ENCODE measurements at regions not wholly inside any gene's neighbourhood (a gene's known extent, or its start where the extent isn't known, plus 50 kb on each side); places are given as distances from the start of the nearest gene placed in this dataset.

- TF ChIP-seq CTCF (conservative IDR thresholded peaks at IDR 0.05): no peak
- TF ChIP-seq EZH2 (IDR thresholded peaks at IDR 0.05; ENCODE audit: low read depth): no peak
Observed at GRCh38 chr14:38930022-38930421, 173.0 kb downstream of the SEC23A start.
